DMS53 treated with DMSO at 0.1 percent for 48 hours (cell line): ENCODE measurements at regions not wholly inside any gene's neighbourhood (a gene's known extent, or its start where the extent isn't known, plus 50 kb on each side); places are given as distances from the start of the nearest gene placed in this dataset.
"Not testable (repeated sequence)": the region's sequence is repeated elsewhere in the genome, so short reads cannot be mapped to it uniquely, and the experiment has no call there.

ENCODE experiments used
- DNase-seq: peaks from one replicate; lab custom pipeline; 2025; ENCODE audit not compliant: unreplicated experiment; lab: John Stamatoyannopoulos, UW

DNA sequence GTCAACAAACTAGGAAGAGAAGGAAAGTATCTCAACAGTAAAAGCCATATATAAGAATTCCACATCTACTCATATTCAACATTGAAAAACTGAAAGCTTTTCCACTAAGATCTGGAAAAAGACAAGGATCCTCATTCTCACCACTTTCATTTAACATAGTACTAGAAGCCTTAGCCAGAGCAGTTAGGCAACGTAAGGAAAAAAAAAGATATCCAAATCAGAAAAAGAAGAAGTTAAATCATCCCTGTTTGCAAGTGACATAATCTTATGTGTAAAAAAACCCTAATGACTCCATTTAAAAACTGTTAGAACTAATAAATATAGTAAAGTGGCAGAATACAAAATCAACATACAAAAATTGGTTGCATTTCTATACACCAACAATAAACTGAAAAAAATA, 426.2 kb downstream of the BCAT1 start:
- no peak for DNase-seq

DNA sequence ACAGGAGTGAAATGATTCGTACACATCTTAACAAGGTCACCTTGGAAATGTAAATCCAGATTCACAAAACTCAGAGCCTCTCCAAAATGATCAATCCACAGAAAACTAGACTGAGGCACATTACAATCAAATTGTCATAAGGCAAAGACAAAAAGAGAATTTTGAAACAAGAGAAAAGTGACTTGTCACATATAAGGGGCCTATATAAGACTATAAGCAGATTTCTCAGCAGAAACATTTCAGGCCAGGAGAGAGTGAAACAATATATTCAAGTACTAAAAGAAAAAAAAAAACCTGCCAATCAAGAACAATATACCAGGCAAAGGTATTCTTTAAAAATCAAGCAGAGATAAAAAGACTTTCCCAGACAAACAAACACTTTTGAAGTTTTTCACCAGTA, 429.1 kb downstream of the BCAT1 start:
- no peak for DNase-seq

DNA sequence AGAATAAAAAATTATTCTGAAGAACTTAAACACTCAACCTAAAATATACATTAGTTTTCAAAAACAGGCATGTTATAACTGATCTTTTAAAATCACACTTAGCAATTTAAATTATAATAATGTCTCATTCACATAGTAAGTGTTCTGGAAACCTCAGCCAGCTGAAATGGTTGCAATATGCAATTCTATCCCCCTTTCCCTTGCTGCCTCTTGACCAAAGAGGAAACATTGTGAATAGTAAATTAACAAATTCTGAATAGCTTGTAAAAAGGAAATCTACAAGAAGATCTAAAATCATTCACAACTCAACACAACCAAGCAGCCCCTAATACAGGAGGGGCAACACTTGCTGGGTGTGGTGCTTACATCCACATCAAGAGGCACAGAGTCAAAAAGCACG, 431.9 kb downstream of the BCAT1 start:
- no peak for DNase-seq

DNA sequence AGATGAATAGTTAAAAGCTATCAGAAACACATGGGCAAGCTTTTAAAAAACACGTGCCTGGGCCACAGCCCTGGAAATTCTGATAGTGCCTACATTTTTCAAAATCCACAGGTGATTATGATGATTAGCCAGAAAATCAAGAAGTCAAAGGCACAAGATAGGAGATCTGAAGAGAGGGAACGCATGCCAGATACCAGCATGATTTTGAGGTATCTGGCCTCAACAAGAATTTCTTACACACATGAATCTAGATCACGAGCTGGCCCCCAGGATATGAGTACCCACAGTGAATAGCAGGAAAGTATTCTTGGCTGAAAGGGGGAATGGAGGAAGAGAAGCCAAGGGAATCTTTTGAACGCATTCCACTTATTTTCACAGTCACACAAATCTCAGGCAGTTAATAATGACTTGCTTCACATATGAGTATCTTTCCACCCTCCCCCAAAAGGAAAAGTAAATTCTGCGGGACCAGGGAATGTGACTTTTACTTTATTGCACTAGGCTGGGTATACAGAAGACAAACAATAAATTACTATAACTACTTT, 438.2 kb downstream of the BCAT1 start:
- no peak for DNase-seq

DNA sequence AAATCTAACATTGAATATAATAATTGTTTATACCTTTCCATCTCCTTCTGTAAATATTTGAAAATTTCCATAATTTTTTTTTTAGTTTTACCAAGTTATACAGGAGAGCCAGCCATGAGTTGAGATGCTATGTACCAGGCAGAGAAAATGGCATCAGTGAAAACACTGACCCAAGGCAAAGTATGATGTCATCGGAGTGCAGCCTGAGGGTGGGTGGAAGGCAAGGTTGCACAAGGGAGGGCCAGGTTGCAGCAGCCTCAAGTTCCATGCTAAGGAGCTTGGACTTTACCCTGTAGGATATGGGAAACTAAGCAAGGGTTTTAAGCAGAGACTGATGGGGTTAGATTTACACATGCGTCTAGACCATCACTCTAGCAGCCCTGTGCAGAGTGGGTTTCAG, 441.1 kb downstream of the BCAT1 start:
- DNase-seq: no peak

DNA sequence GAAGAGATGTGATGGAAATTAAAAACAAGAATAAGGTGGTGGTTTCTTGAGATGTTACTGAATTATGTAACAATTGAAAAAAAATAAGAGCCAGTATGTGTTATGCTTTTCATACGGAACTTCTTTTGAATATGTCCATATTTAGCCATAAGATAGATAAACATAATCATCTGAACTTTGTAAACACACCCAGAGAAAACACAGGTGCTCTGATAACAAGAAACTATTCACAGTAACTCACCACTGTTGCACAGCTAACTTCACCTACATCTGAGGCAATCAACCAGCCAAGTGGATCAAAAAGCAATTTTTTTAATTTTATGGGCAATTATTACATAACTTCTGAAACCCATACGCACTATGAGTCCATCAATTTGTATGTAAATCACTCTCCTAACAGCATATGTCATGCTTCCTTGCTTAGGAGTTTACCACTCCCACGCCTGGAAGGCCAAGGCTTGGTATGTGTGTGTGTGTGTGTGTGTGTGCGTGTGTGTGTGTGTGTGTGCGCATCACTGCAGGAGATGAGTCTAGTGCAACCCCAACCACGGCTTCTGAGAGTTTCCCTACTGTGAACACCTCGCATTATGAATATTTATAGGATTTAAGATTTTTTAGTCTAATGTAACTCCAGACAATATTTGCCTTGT, 443.4 kb downstream of the BCAT1 start:
- DNase-seq: peak; percentile 71

DNA sequence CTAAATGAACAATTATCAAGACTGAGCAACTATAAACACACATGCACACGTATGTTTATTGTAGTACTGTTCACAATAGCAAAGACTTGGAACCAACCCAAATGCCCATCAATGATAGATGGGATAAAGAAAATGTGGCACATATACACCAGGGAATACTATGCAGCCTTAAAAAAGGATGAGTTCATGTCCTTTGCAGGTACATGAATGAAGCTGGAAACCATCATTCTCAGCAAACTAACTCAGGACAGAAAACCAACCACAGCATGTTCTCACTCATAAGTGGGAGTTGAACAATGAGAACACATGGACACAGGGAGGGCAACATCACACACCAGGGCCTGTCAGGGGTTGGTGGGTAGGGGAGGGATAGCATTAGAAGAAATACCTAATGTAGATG, 445.4 kb downstream of the BCAT1 start:
- not testable (repeated sequence) for DNase-seq

DNA sequence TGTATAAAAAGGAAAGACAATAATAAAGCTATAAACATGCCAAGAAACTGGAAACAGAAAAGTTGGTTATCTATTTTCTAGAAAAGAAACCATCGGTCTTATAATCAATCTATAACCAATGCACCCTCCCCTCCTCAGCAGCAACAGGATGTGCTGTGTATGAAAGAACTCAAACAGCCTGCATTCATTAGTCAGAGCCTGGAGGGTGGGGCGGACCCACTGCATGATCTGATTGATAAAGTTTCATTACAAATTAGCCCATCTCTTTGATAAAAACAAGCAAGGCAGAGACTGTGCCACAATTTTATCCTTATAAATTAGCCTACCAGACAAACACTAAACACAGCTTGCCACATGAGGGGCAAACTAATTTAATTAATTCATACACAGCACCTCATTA, 448.1 kb downstream of the BCAT1 start:
- DNase-seq: no peak

DNA sequence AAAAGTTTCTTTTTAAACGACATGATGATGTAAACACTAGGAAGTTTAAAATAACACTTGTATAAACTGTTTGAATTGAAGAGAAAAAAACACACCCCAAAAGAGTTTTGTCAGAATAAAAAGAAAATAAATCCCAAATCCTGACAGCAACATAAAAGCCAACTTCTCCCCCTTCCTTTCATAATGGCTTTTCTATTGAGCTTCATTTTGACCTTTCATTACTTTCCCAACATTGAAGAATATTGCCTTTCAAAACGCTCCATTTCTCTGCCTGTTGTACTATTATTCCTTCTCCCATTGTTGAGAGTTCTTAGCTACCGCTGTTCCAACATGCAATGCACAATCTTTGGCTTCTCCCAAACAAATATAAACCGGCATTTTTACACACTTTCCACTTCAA, 448.5 kb downstream of the BCAT1 start:
- no peak for DNase-seq

DNA sequence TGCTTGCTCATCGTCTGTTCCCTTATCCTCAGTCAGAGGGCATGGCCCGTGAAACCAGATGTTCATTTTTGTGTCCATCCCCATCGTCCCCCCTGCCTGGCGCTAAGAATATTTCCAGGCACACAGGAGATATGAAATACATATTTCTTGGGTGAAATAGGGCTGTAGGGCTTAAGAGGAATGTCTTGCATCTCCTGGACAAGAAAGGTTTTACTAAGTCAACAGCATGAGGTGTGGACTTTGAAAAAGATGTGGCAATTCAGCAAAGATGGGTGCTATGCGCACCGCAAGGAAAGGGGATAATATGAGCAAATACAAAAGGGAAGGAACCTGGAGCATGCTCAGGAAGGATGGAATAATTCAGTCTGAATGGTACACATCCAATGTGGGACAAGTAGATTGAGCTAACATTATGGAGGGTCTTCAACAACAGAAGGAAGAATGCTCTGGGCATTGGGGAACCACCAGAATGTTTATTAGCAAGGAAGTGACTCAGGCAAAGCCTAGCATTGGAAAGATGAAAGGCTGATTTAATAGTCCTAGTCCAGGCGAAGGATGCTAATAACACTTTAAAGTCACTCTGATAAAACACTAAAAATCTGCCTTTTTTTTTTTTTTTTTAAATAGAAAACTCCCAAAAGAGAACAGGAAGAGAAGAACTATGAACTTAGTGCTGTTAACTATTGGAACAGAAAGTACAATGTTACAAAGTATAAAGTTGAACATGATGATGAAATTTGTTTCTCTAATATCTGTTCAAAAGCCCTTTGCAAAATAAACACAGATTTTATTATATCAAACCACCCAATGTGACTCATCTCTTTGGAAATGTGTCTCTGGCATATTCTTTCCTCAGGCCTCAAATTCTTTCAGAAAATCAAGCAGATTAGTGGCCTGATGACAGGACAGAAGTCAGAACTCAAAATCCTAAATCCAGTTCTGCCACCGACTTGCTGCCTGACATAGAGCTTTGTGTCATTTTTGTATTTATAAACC, 449.5 kb downstream of the BCAT1 start:
- no peak for DNase-seq

DNA sequence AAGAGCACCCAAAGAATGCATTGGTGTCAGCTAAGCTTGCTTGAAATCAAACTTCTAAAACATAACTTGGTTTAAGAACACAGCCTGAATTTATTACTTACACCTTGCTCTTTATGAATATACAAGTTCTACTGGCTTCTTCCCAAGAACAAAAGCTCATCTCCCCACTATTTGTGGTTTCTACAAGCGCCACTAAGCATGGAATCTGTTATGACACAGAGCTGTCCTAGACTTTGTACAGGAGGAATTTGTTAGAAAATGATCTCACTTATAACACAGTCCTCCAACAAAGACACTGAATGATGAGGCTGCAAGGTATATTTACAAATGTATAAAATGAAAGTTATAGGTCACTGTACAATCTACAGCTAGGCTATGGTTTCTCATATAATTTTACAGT, 452.1 kb downstream of the BCAT1 start:
- no peak for DNase-seq

DNA sequence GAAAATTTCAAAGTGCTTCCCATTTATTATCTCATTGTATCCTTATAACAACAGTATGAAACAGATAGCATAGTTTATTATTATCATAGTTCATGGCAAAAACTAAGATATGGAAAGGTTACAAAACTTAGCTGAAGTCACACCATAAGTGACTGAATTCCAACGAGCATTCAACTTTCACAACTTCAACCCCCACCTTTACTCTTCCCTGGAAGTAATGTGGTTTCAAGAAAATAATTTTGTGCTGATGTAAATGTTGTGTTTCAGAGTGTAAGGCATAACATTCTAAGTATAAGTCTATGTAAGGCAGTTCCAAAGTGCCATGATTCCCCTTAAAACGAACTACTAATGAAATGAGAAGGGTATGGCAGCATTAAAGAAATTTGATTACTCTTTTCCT, 454.5 kb downstream of the BCAT1 start:
- no peak for DNase-seq

DNA sequence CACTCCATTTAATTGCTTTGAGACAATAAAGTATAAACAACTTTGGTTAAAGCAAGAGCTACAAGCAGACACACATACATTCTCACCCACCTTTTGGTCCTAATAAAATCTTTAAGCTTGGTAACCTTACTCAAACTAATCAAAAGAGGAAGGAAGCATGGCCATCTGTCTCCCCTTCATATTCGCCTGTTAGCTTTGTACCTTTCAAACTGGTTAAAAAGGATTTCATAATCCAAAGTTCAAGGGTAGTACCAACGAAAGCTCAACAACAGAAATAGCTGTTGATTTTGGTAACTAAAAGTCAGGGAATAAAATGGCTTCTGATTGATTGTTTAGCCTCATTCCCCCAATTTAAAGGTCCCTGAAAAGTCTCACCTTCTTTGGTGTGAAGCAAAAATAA, 456.9 kb downstream of the BCAT1 start:
- no peak for DNase-seq

DNA sequence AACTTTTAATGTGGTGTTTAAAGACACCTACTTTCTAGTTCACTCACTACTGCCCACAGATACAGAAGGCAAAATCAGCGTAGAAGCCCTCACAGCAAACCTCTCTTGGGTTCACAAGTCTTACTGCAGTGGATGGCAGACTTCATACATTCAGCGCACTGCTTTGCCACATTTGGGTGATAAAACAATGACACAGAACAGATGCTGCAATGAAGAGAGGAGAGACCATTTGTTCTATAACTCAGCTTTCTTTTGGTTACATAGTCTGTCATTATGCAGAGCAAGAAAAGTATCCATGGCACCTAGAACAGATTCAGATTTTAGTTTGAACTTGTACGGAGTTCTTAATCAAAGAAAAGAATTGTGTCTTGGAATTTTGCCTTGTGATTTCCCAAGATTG, 459.0 kb downstream of the BCAT1 start:
- DNase-seq: no peak

DNA sequence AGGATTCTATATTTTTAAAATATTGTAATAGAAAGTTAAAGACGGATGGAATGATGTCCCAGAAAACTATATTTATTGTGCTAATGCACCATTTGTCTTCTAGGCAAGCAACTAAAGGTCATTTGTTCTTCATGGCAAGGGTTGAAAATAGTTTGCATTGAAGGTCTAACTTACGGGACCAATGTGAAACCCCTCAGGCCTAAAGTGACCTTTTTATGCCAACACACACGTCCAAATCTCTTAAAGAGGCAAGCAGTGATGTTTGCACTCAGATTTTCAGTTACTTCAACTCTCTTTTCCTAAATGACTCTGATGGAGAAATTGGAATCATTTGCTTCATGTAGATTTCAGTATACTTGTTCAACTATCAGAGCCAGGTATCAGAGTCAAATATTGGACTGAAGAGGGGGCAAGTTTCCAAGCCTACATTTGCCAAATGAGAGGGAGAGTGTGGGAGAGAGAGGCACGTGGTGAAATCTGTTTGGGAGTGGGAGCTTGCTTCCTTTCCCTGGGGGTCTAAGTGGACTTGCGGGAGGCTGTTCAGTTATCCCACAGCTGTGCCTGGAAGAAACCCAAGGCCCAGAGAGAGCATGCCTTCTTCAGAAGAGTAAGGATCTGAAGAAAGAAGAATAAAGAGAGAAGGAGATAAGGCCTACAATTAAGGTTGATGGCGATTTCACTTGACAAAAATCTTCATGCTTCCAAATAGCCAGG, 459.8 kb downstream of the BCAT1 start:
- no peak for DNase-seq

DNA sequence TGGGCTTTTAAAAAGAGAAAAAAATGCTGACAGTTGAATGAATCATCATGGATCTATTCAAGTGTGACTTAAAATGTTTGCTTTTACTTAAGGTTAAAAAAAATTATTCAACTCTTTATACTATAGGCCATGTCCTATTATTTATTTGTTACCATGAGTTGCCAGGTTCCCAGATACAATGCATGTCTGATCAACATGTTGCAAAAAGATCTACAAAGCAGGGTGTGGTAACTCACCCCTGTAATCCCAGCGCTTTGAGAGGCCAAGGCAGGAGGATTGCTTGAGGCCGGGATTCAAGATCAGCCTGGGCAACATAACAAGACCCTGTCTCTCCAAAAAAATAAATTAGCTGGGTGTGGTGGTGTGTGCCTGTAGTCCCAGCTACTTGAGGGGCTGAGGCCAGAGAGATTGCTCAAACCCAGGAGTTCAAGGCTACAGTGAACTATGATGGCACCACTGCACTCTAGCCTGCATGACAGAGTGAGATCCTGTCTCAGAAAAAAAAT, 460.8 kb downstream of the BCAT1 start:
- DNase-seq: peak; percentile 99

DNA sequence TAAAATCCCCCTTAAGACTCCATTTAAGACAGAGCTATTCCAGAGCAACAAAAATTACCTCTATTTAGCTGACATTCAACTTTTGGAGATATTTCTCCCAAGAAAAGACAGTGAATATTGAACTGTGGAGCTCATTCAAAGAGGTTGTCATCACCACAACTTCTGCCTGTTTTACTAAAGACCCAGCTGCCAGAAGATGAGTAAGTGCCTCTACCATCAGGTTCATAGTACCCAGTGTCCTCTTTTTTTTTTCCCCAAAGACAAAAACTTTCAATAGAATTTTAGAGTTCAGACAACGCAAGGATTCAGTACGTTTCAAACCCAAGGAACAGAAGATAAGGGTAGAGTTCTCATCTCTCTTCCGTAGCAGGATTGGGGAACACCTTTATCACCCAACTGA, 461.3 kb downstream of the BCAT1 start:
- DNase-seq: peak; percentile 90

DNA sequence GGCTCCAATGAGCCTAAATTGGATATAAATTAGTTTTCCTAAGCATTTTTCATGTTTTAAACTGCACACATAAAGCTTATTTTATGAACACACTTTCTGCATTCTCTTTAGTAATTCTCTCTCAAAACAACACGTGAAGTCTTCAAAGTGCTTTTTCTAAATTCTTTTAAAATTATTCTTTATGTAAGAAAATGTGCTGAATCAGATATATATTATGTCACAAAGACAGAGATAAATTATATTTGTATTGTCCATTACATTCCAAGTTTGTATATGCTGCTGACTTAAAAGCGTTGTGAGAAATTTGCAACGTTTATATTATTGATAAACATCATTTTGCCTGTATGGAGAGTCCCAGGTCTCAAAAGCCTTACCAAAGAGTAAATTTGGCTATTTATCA, 465.2 kb downstream of the BCAT1 start:
- DNase-seq: no peak

DNA sequence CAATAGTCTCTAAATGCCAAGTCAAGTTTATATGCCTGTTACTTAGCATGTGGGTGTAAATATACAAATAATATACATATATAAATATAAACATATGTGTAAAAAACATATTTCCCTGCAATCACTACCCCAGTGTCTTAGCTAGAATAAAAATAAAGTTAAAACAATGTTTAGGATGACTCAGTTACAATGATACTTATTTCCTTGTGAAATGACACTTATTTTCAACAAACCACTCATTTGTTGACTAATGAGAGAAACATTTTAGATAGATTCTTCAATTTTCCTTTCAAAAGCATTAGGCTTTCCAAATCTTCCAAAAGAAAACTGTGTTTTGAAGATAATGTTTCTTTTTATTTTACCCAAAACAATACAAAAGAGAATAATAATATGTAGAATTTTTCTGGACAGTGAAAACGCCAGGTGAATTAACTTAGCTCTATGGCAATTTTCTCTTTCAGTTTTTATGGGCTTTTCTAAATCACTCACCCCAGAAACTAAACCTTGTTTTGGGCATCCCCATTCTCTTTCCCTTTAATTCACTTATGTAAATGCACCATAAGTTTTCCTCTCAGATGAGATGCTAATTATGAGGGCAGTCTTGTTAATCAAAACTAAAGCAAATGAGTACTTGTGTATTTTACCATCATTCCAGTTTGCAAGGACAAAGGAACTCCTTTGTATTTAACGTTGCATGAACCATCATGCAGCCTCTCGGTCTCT, 465.9 kb downstream of the BCAT1 start:
- DNase-seq: no peak

DNA sequence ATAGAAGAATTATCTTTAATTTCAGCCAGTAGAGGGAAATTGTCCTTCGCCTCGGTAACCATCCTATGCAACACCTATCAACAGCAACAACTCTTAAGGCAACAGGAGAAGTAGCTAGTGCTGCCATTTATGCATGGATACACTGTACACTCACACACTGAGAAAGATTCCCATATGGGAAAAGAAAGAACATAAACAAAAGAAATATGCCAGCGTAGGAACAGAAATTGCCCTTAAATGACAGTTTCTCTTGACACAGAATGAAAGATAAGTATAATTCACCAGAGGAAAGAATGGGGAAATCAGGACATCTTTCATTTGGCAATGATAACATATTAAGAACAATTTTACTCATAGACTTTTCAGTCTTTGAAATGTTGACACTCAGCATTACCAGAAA, 466.9 kb downstream of the BCAT1 start:
- no peak for DNase-seq
